NCI-H69 (cell line): ENCODE measurements at regions not wholly inside any gene's neighbourhood (a gene's known extent, or its start where the extent isn't known, plus 50 kb on each side); places are given as distances from the start of the nearest gene placed in this dataset.

Experiments
- DNase-seq: peaks from one replicate; lab custom pipeline; 2025; lab: John Stamatoyannopoulos, UW

GRCh38 chr11:70650075-70650909 lies 252.0 kb downstream of the CTTN start:
- peak; percentile 62 for DNase-seq

DNA sequence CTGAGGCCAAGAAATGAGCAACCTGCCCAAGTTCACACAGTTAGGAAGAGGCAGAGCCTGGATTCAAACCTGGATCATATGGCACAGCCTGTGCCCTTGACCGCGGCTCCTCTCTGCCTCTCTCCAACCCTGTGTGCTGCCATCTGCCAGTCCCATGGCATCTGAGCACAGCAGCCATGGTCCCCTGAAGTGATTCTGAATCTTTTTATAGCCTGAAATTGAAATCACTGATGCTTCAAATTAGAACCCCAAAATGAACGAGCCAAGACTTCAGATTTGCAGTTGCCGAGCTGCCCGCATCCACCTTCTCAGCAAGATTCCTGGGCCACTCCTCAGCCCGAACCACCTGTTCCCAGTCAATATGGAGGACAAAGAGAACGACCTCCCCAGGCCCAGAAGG lies 252.7 kb downstream of the CTTN start:
- no peak for DNase-seq

DNA sequence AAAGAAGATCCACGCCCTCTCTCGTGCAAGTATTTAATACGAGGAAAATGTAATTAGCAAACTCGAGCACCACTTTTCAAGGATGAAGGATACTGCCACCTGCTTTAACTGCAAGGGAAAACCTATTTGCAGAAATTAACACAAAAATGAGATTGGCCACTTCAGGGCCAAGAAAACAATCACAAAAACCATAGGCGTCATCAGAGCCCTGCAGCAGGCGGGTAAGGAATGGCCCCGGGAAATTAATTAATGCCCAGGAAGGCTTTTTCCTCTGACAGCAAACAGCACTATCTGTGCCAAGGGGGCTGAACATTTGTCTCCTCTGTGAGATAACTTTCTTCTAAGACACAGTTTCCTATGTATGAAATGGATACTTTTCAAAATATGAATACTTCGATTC lies 255.7 kb downstream of the CTTN start:
- DNase-seq = no peak

DNA sequence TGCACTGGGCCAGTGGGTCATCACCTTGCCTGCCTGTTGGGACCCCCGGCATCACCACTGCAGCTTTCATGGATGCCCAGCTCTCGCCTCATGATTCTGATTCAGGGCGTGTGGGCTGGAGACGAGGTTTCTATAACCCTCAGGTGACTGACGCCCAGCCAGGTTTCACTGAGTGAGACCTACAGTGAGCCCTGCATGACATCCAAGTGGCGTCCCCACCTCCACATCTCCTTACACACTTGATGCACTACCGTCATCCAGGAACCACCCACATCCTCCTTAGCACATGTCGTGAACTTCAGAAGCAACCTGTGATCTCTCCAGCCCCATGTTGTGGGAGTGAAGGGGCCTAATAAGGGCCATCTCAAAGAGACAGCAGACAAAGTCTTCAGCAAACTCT lies 257.5 kb downstream of the CTTN start:
- no peak for DNase-seq

DNA sequence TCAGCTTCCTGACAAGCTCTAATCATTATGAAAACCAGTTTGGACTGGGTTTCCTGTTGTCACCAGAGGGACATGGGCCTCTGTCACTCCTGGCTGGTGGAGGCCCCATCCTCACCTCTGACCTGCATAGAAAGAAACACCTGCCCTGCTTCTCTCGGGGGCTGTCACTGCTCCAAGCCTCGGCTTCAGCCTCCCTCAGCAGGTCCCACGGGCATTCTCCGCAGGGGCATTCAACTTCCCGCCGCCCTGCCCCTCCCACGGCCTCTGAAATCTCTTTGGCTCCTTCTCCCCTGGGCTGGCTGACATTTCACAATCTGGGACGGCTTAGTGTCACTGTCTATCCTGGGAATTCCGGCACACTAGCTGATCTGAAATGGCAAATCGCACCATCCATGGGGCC lies 257.9 kb downstream of the CTTN start:
- no peak for DNase-seq

- no peak for DNase-seq
Observed at GRCh38 chr11:70660059-70660888, 261.9 kb downstream of the CTTN start.

- no peak for DNase-seq
Observed at GRCh38 chr11:70660889-70661197, 262.5 kb downstream of the CTTN start.

DNA sequence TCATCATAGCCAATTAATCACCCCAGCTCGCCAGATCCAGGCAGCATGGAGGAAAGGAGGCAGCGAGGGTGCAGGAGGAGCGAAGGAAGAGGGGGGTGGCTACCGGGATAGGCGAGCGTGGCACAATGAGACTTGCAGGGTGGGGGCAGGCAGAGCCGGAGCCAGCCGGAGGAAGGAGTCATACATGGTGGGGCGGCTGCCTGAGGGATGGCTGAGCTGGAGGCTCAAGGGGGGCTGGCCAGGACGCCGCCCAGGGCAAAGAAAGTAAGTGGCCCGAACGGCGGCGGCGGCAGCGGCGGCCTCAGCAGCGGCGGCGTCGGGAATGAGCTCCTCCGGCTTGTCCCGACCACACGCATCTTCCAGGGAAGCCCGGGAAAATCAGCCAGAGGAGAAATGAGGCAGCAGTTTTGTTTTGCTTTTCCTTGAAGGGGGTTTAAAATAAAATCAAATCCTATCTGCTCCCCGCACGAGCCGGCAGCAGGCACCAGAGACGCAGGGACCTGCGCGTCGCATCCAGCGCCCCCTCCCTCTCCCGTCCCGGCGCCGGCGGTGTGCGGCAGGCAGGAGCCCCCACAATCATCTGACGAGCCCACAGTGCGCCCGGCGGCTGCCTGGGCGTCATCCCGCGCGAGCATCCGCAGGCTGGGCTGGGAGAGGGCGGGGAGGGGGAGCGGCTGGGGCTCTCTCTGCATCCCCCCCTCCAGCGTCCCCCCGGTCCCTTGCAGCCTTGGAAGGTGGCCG lies 263.6 kb downstream of the CTTN start:
- peak; percentile 68 for DNase-seq

DNA sequence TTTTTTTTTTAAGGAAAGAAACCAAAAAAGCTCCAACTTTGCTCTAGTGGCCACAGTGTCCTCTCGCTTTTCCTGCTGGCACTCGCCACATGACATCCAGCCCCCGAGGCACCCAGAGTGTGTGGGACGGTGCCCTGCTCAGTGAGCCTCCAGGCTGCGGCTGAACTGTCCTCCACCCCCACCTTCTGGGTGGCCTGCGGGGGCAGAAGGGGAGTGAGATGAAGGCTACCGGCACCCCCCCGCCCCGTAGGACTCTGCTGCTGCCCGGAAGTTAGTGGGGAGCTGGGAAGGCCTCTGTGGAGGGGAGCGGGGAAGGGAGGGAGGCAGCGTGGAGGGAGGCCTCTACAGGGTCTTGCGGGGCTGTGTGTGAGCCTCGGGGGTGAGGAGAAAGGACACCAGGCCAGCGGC lies 264.4 kb downstream of the CTTN start:
- DNase-seq = no peak

DNA sequence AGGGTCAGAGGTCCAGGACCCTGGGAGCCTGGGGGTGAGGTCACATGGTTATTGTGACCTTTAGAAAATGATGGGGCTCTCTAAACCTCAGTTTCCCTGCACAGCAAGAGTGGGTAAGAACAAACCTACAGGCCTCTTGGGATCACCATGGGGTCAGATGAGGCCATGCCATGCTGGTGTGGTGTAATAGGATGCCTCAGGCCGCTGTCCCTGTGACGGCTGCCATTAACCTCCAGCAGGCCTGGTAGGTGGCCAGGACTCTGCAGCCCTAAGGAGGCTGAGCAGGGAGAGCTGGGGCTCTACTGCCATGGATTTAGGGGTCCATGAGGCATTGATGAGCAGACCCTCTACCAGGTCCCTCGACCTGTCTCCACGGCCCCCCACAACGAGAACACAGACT lies 265.5 kb downstream of the CTTN start:
- no peak for DNase-seq

- no peak for DNase-seq
Observed at GRCh38 chr11:70666311-70666710, 268.0 kb downstream of the CTTN start.

DNA sequence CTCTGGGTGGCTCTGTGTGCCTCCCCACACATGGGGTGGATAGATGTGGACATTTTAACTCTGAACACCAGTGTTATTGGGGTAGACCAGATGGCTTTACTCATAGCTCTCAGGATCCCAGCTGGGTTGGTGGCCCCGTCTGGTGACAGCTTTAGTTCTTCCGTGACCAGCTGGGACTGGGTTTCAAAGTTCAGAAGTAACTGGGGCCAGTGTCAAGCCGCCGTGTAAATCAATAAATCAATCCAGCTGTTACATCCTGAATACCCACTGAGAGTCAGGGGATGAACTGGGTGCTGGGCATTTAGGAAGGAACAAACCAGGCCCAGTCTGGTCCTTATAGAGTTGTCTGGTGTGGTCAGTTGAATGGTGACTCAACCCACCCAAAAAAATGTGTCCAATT lies 269.4 kb downstream of the CTTN start:
- DNase-seq = no peak

DNA sequence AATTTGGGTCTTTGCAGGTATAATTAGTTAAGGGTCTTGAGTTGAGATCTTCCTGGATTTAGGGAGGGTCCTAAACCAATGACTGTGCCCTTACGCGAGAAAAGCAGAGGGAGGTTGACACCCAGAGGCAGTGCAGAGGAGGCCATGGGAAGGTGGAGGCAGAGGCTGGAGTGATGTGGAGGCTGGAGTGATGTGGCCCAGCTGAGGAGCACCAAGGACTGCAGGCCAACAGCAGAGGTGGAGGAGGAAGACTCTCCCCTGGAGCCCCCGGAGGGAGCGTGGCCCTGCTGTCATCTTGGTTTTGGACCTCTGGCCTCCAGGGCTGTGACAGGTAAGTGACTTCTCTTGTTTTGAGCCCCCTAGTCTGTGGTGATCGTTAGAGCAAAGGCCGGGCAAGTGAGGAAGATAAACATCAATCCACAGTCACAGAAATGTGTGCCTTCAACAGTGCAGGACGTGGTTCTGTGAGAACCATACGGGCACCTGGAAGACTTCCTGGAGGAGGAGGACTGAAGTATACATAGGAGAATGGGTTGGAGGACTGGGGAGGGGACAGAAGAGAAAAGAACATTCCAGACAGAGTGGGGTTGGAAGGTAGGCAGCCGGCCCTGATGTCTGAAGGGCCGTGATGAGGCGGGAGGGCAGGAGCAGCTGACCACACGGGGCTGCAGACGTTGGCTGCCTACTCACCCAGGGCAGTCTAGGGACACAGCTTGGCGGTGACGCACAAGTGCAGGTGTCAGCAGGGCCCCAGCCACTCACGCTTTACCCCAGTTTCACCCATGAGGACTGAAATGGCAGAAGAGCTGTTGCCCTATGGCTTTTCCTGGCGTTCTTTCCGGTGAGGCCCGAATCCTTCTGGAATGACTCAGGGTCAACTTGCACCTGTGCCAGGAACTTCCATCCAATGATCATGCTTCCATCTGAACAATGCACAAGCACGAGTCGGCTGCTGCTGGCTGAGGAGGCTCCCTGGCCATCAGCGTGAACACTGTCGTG lies 270.2 kb downstream of the CTTN start:
- DNase-seq = no peak

DNA sequence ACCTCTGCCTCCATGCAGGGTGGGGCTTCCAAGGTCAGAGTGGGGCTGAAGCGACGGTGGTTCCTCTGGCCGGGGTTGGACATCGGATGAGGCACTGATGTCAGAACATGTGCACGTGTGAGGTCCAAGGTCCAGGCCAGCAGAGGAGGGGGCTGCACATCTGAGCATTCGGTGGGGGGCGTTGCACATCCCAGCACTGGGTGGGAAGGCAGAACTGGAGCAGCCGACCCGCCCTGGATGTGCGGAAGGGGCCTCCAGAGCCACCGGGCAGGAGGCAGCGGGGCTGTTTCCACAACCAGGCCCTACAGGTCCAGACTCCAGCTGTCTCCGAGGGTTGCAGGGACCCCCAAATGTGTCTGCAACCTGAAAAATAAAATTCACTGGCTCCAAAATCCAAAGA lies 271.0 kb downstream of the CTTN start:
- DNase-seq = no peak

GRCh38 chr11:70669871-70670675 lies 271.7 kb downstream of the CTTN start:
- peak; percentile 78 for DNase-seq

DNA sequence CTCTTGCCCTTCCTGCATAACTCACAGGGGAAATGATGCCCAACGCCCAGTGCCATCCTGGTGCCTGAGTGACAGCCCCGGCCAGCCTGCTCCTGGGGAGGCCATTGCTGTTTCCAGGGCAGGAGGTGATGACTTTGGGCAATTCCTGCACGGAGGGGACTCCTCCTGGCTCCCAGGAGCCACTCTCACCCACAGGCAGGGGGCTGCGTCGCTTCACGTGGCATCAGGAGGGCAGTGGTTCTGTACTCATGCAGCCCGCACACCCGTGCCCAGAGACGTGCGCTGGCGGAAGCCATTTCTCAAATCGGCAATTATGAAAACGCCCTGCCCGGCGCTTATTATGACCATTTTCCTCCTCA lies 272.3 kb downstream of the CTTN start:
- DNase-seq = peak; percentile 76

- peak; percentile 93 for DNase-seq
Observed at GRCh38 chr11:70671083-70671482, 272.8 kb downstream of the CTTN start.

GRCh38 chr11:70671611-70672010 lies 273.3 kb downstream of the CTTN start:
- peak; percentile 91 for DNase-seq

DNA sequence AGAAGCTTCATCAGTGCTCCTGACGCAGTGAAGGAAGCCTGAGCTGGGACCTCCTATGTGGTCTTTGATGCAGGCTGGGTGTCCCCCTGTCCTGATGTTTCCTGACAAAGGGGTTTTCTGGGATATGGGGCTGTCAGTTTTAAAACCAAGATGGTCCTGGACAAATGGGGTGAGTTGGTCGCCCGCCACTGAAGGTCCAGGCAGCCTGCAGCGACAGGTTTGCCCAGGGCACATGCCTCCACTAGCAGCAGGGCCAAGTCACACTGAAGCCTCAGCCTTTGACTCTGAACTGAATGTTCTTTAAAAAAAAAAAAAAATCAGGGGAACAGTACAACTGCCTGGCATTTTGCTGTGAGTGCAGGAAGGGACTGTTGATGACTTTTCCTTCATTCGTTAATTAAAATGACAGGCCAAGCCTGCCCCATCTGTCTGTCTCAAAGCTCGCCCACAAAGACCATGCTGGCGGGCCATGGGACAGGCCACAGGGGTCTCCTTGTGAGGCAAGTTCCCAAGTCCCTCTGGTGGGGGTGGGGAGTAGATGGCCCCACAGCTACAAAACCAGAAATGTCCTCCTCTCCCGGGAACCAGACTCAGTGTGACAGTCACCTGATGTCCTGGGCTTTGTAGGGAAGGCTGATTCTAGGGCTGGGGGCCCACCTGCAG lies 274.8 kb downstream of the CTTN start:
- peak; percentile 19 for DNase-seq

DNA sequence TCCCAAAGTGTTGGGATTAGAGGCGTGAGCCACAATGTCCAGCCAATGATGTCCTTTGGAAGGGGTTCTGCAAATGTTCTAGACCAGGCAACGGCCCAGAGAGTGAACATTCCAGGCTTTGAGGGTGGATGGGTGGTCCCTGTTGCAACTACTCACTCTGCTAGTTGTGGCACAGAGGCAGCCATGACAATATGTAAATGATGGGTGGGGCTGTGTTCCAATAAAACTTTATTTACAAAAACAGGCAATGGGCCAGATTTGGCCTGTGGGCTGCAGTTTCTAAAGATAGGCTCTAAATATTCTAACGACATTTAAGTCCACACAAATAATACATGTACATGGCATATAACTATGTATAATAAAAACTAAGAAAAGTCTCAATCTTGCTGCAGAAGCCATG lies 276.3 kb downstream of the CTTN start:
- DNase-seq = no peak
